IPS DF 4.7 (cell line): ENCODE measurements at regions not wholly inside any gene's neighbourhood (a gene's known extent, or its start where the extent isn't known, plus 50 kb on each side); places are given as distances from the start of the nearest gene placed in this dataset.

Experiments used
- DNase-seq: peaks from one replicate; pipeline ENCODE4 v3.0.0-alpha.2; 2013; ENCODE audit warnings: low spot score; ENCODE audit errors: extremely low read depth

GRCh38 chr5:33362915-33363314 lies 77.8 kb upstream of the TARS1 start:
- DNase-seq = no peak

DNA sequence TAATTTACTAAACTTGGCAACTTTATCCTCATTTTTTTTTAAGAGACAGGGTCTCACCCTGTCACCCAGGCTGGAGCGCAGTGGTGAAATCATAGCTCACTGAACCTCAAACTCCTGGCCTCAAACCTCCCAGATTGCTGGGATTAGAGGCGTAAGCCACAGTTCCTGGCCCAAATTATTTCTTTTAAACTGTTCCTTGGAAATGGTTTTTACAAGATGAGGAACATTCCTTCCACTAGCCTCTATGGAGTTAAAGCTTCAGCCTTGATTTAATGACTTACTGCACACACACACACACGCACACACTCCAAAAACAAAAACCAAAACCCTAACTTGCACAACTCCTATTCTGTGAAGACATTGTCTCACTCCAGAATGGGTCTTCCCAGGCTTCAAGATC lies 77.2 kb upstream of the TARS1 start:
- DNase-seq = no peak

DNA sequence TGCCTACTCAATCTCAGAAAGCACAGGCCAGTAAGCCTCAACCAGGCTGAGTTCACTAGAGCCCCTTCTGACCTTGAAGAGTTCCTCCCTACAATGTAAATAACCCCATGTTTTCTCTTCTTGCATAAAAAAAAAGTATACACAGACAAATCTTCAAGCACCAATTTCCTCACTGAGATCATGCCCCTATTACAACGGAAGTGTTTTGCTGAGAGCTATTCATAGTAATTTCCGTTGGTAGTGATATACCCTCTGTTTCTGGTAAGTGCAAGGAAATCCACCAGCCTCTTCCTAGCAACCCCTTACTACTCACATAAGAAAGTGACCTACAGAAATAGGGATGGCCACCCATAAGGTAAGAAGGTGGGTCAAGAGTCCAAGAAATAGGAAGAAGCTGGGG lies 76.4 kb upstream of the TARS1 start:
- no peak for DNase-seq

DNA sequence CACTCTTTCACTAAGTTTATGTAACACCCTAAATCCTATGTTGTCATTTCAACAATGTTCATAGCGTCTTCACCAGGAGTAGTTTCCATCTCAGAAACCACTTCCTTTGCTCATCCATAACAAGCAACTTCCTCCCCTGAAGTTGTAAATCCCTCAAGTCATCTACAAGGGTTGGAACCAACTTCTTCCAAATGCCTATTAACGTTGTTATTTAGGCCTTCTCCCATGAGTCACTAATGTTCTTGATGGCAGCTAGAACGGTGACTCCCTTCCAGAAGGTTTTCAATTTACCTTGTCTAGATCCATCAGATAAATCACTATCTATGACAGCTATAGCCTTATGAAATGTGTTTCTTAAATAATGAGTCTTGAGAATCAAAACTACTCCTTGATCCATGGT lies 73.3 kb upstream of the TARS1 start:
- DNase-seq = no peak

GRCh38 chr5:33369485-33370465 lies 71.0 kb upstream of the TARS1 start:
- no peak for DNase-seq

DNA sequence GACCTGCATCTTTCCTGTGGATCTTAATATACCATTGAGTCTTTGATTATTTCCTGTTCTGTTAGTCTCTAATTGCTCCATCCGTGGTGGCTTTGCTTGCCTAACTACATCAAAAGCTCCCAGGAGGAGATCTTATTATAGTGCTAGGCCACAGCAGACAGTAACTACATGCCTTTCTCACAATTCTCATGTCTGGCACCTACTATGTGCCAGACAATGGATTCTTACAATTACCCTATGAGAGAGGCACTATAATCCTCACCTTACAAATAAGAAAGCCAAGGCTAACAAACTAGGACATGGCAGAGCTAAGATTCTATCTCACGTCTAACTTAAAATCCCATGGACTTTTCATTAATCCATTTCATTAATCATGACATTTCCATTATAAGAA lies 70.3 kb upstream of the TARS1 start:
- no peak for DNase-seq

- DNase-seq = no peak
Observed at GRCh38 chr5:33371660-33372059, 69.1 kb upstream of the TARS1 start.

GRCh38 chr5:33372721-33373472 lies 67.9 kb upstream of the TARS1 start:
- no peak for DNase-seq

GRCh38 chr5:33375900-33376299 lies 64.9 kb upstream of the TARS1 start:
- no peak for DNase-seq

GRCh38 chr5:33379757-33380156 lies 61.0 kb upstream of the TARS1 start:
- peak; percentile 60 for DNase-seq

GRCh38 chr5:33381243-33381642 lies 59.5 kb upstream of the TARS1 start:
- no peak for DNase-seq
